Astrocyte (in vitro differentiated cells and primary cell): ENCODE measurements at regions not wholly inside any gene's neighbourhood (a gene's known extent, or its start where the extent isn't known, plus 50 kb on each side); places are given as distances from the start of the nearest gene placed in this dataset.

ENCODE experiments used
- DNase-seq: peaks from one replicate; pipeline ENCODE4 v3.0.0-alpha.2; 2010; ENCODE audit warnings: low read depth
- FAIRE-seq: peaks from 2 replicates; lab custom pipeline; 2011; peaks lifted over from hg19 to GRCh38; lab: Jason Lieb, UNC
- H2AFZ ChIP-seq: 2 replicates; pipeline ENCODE4 v1.6.0; 2012; ENCODE audit warnings: low read depth, low read length, inconsistent platforms
- H3K27ac ChIP-seq: 2 replicates; pipeline ENCODE4 v1.5.1; 2011; ENCODE audit warnings: low read depth, low read length, inconsistent platforms
- H3K27me3 ChIP-seq: 2 replicates; pipeline ENCODE4 v1.6.0; 2011; ENCODE audit warnings: low read length, inconsistent platforms; ENCODE audit not compliant: insufficient read depth
- H3K36me3 ChIP-seq: 2 replicates; pipeline ENCODE4 v1.5.1; 2011; ENCODE audit warnings: low read length, inconsistent platforms; ENCODE audit not compliant: insufficient read depth
- H3K4me1 ChIP-seq: 2 replicates; pipeline ENCODE4 v1.5.1; 2011; ENCODE audit warnings: low read length, inconsistent platforms; ENCODE audit not compliant: insufficient read depth
- H3K4me2 ChIP-seq: 2 replicates; pipeline ENCODE4 v1.6.0; 2012; ENCODE audit warnings: low read length, inconsistent platforms
- H3K4me3 ChIP-seq: 2 replicates; pipeline ENCODE4 v1.5.1; 2011; ENCODE audit warnings: low read depth, mild to moderate bottlenecking, low read length, inconsistent platforms; ENCODE audit not compliant: insufficient read depth
- H3K79me2 ChIP-seq: 2 replicates; pipeline ENCODE4 v1.6.0; 2012; ENCODE audit warnings: mild to moderate bottlenecking, low read length, inconsistent platforms; ENCODE audit not compliant: insufficient read depth
- H3K9ac ChIP-seq: 2 replicates; pipeline ENCODE4 v1.6.0; 2012; ENCODE audit warnings: mild to moderate bottlenecking, low read length, inconsistent platforms
- H3K9me3 ChIP-seq: 2 replicates; pipeline ENCODE4 v1.5.1; 2012; ENCODE audit warnings: low read depth, mild to moderate bottlenecking, low read length, inconsistent platforms; ENCODE audit not compliant: insufficient read depth
- H4K20me1 ChIP-seq: 2 replicates; pipeline ENCODE4 v1.6.0; 2012; ENCODE audit warnings: low read length, inconsistent platforms; ENCODE audit not compliant: insufficient read depth
- H3K27ac Mint-ChIP-seq: one replicate; pipeline ENCODE4 v1.8.0; 2021; ENCODE audit warnings: mild to moderate bottlenecking, mixed read lengths; ENCODE audit not compliant: unreplicated experiment
- H3K27me3 Mint-ChIP-seq: one replicate; pipeline ENCODE4 v1.8.0; 2021; ENCODE audit warnings: low read depth, mixed read lengths; ENCODE audit not compliant: unreplicated experiment
- H3K36me3 Mint-ChIP-seq: one replicate; pipeline ENCODE4 v1.8.0; 2021; ENCODE audit warnings: low read depth, mixed read lengths; ENCODE audit not compliant: unreplicated experiment
- H3K4me1 Mint-ChIP-seq: one replicate; pipeline ENCODE4 v1.8.0; 2021; ENCODE audit warnings: low read depth, mixed read lengths; ENCODE audit not compliant: unreplicated experiment
- H3K4me3 Mint-ChIP-seq: one replicate; pipeline ENCODE4 v1.8.0; 2021; ENCODE audit warnings: mild to moderate bottlenecking, moderate library complexity, mixed read lengths; ENCODE audit not compliant: unreplicated experiment
- H3K9me3 Mint-ChIP-seq: one replicate; pipeline ENCODE4 v1.8.0; 2021; ENCODE audit warnings: mild to moderate bottlenecking, mixed read lengths; ENCODE audit not compliant: unreplicated experiment
- EZH2 ChIP-seq: IDR thresholded peaks from 2 replicates; pipeline ENCODE4 v1.6.1; 2012; ENCODE audit warnings: mild to moderate bottlenecking, low read length, inconsistent platforms; ENCODE audit not compliant: insufficient read depth
- TF ChIP-seq, protein P1 (sequence below): IDR thresholded peaks from 2 replicates; pipeline ENCODE4 v1.5.1; 2011; ENCODE audit warnings: low read depth, mild to moderate bottlenecking, inconsistent platforms, low read length, moderate library complexity; ENCODE audit not compliant: insufficient read depth

DNA sequence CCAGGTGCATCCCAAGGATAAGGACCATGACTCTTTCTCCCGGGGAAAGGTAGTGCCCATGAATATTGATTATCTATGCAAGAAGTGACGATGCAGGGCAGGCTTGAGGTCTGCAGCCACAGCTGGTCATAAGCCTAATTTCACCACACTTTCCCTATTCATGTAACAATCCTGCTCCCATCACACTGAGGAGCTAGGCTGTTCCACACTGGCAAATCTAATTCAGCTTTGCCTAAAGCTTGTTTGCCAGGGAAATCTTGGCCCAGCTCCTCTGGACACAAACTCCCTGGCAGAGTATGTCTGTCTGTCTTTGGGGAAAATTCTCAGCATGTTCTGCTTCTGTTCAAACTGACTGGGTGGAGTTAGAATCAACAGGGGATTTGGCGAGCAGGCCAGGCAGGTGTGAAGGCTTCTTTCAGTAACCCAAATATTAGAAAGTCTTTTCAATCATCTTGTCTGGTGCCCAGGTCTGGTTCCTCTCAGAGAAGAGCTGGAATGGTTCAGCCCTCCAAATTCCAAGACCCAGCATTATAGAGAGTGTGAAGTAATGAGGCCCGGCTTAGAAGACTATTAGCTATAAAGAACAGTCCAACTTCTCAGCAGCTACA is 88.5 kb upstream of the SPDL1 start:
- DNase-seq, result no peak
- Histone ChIP-seq H3K4me3 (no peak overlapping the region), H2AFZ (no peak overlapping the region), H3K9ac (no peak overlapping the region), H3K4me1 (no peaks in the 10 kb centered on the region), H3K79me2 (no peaks in the 10 kb centered on the region), H3K4me2 (no peak overlapping the region), H3K27me3 (no peaks in the 10 kb centered on the region), H4K20me1 (no peaks in the 10 kb centered on the region), H3K36me3 (no peaks in the 10 kb centered on the region), H3K27ac (no peak overlapping the region), H3K9me3 (no peaks in the 10 kb centered on the region)
- H3K9me3 Mint-ChIP-seq, result no peaks in the 10 kb centered on the region
- no peak overlapping the region for H3K27ac Mint-ChIP-seq
- no peak for FAIRE-seq
- TF ChIP-seq, protein P1, sequence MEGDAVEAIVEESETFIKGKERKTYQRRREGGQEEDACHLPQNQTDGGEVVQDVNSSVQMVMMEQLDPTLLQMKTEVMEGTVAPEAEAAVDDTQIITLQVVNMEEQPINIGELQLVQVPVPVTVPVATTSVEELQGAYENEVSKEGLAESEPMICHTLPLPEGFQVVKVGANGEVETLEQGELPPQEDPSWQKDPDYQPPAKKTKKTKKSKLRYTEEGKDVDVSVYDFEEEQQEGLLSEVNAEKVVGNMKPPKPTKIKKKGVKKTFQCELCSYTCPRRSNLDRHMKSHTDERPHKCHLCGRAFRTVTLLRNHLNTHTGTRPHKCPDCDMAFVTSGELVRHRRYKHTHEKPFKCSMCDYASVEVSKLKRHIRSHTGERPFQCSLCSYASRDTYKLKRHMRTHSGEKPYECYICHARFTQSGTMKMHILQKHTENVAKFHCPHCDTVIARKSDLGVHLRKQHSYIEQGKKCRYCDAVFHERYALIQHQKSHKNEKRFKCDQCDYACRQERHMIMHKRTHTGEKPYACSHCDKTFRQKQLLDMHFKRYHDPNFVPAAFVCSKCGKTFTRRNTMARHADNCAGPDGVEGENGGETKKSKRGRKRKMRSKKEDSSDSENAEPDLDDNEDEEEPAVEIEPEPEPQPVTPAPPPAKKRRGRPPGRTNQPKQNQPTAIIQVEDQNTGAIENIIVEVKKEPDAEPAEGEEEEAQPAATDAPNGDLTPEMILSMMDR, result no peak
- no peak for TF ChIP-seq EZH2
- H3K4me3 Mint-ChIP-seq, result no peak overlapping the region
- H3K4me1 Mint-ChIP-seq, result no peaks in the 10 kb centered on the region
- H3K27me3 Mint-ChIP-seq, result peaks cover 1% of the 10 kb centered on the region
- H3K36me3 Mint-ChIP-seq, result no peaks in the 10 kb centered on the region

DNA sequence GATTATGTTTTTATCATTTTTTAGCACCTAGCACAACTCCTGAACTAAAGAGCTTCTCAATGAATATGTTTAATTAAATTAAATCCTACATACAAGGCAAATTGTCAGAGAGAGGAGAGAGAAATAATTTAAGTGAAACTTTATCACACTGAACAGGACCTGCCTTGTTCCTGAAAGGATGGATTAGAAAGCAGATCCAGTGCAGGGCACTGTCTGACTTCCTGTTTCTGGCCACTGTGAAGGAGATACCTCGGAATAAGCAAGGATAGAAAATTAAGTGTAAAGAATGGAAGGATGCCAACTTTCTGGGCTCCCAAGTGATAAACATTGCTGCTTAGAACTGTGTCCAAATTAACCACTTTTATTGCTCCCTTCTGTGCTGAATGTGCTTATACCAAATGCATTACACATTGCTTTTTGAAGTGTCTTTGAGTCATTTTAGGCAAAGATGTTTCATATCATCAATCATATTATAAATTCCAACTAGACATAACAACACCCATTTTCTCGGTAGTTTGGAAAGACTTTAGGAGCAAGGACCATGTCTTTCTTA is 89.1 kb upstream of the SPDL1 start:
- Mint-ChIP-seq H3K4me3 (no peak overlapping the region), H3K4me1 (no peaks in the 10 kb centered on the region), H3K27ac (no peak overlapping the region), H3K36me3 (no peaks in the 10 kb centered on the region), H3K27me3 (peaks cover 1% of the 10 kb centered on the region), H3K9me3 (no peaks in the 10 kb centered on the region)
- H3K27me3 ChIP-seq, result no peaks in the 10 kb centered on the region
- H3K9me3 ChIP-seq, result no peaks in the 10 kb centered on the region
- H3K4me3 ChIP-seq, result no peak overlapping the region
- no peaks in the 10 kb centered on the region for H3K36me3 ChIP-seq
- no peaks in the 10 kb centered on the region for H4K20me1 ChIP-seq
- H3K27ac ChIP-seq, result no peak overlapping the region
- H3K9ac ChIP-seq, result no peak overlapping the region
- no peaks in the 10 kb centered on the region for H3K79me2 ChIP-seq
- FAIRE-seq (no peak), DNase-seq (peak; percentile 4)
- no peaks in the 10 kb centered on the region for H3K4me1 ChIP-seq
- H3K4me2 ChIP-seq, result no peak overlapping the region
- TF ChIP-seq EZH2, result no peak
- TF ChIP-seq, protein P1, result no peak
- no peak overlapping the region for H2AFZ ChIP-seq

DNA sequence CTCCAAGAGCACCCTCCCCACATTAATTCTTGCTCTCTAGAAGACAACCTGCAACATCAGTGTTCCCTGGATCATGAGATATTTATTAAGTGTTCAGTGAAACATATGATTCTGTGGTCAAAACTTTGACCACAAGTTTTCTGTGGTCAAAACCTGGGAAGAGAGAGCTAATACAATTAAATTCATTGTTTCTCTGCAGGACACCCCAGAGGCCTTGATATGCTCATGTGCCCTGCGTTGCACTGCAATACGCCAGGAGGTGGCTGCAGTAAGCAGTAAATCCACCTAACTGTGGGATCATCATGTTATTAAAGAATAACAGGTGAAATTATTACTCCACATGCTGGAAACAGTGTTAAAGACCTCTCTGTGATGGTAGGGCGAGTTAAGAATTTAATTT is 109.3 kb upstream of the SPDL1 start:
- Histone ChIP-seq H3K36me3 (no peaks in the 10 kb centered on the region), H3K9ac (no peak overlapping the region), H3K4me3 (no peak overlapping the region), H3K27me3 (no peaks in the 10 kb centered on the region), H3K27ac (no peak overlapping the region), H3K9me3 (no peaks in the 10 kb centered on the region), H2AFZ (no peak overlapping the region), H4K20me1 (no peaks in the 10 kb centered on the region), H3K4me1 (no peaks in the 10 kb centered on the region), H3K4me2 (no peak overlapping the region), H3K79me2 (no peaks in the 10 kb centered on the region)
- no peak for FAIRE-seq
- Mint-ChIP-seq H3K27ac (no peak overlapping the region), H3K36me3 (peaks cover 2% of the 10 kb centered on the region), H3K4me1 (no peaks in the 10 kb centered on the region), H3K4me3 (no peak overlapping the region), H3K9me3 (peaks cover 3% of the 10 kb centered on the region), H3K27me3 (peaks cover 17% of the 10 kb centered on the region)
- TF ChIP-seq, protein P1, result no peak
- no peak for TF ChIP-seq EZH2
- peak; percentile 20 for DNase-seq
